Limb (tissue), 2 donors: ENCODE measurements at regions not wholly inside any gene's neighbourhood (a gene's known extent, or its start where the extent isn't known, plus 50 kb on each side); places are given as distances from the start of the nearest gene placed in this dataset.

Experiments used
- DNase-seq, 2 donors: peaks; one replicate each; pipeline ENCODE4 v3.0.0-alpha.2; 2016; ENCODE audit errors: extremely low spot score in 2 of 2

DNA sequence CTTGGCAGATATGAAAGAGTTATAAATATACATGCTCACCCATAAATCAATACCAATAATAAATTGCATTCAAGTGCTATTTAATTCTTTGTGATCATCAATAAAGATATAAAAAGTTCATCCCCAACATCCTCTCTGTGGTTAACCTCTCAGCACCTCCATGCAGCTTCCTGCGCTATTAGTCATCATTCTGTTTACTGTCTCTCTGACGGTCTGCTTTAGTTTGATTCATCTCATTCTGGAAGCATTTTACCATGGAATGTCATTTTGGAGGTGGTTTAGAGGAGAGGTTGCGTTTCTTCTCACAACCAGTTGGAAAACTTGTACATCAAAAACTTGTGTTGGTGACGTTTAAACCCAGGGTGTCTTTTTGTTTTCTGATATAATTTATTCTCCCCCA lies 486.6 kb downstream of the BRINP1 start:
- DNase-seq, result no peak

DNA sequence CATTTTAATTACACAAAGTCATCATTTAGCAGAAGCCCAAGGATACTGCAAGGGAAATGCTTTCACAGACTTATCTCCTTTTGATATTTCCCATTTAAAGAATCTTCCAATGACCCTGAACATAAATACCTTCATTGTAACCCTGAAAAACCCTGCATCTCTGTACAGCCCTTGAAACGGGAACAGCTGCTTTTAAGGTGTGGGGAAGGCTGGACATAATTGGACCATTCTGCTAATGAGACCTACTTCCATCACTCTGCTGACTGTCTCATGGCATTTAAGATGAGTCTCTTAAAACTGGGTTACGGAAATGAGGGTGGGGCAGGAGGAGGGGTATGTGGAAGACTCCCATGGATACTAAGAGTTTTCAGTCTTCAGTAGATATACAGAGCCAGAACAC lies 485.8 kb downstream of the BRINP1 start:
- no peak for DNase-seq

DNA sequence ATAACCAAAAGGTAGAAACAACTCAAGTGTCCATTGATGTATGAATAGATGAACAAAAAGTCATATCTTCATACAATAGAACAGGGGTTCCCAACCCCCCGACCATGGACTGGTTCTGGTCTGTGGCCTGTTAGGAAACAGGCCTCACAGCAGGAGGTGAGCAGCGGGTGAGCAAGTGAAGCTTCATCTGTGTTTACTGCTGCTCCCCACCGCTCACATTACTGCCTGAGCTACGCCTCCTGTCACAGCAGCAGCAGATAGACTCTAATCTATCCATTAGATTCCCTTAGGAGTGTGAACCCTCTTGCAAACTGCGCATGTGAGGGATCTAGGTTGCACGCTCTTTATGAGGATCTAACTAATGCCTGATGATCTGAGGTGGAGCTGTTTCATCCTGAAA lies 478.0 kb downstream of the BRINP1 start:
- DNase-seq, result no peak

DNA sequence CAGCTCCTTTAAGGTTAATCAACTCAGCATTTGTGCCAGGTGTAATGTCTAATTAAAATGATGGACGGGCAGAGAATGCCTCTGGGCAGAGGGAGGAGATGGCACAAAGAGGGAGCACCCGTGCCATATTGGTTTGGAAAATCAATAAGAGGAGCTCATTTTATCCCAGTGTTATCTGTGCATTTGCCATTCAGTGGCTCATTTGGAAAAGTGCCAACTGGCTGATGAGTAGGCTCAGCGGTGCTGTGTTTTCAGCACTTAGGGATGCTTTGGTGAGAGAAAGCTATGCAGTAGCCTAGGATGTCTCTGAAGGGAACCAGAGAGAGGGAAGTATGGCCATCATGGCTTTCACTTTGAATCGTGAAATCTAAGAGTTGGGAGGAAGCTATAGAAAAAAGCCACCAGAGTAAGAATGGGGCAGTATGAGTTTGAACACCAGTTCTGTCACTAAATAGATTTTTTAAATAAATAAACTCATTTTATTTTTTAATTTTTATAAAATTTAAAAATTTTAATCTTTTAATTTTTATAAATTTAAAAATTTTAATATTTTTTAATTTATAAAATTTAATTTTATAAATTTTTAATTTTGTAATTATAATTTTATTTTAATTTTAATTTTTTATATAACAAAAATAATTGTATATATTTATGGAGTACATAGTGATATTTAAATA lies 472.8 kb downstream of the BRINP1 start:
- peak in 1 of 2 donors; percentile 38 for DNase-seq

DNA sequence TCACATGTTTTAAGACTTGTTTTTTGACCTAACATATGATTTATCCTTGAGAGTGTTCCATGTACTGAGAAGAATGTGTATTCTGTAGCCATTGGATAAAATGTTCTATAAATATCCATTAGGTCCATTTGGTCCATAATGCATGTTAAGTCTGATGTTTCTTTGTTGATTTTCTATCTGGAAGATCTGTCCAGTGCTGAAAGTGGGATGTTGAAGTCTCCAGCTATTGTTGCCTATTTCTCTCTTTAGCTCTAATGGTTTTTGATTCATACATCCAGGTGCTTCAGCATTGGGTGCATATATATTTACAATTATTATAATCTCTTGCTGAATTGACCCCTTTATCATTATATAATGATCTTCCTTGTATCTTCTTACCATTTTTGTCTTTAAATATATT lies 451.1 kb downstream of the BRINP1 start:
- DNase-seq, result no peak

DNA sequence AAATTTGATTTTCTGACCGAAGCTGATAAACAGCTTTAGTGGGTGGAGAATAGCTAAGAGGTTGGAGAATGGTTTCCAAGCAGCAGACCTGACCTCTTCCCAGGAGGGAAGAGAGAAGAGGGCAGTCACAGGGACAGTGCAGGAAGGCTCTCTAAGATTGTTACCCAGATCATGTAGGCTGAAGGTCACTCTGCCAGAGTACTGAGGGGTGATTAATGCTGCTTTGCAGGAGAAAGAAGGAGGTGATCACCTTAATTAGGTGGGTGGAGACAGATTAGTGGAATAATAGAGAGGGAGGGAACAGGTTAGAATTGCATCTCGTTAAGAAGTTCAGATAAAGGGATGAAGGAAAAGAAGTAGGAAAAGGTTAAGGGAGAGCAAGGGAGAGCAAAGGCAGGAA lies 440.5 kb downstream of the BRINP1 start:
- no peak for DNase-seq

DNA sequence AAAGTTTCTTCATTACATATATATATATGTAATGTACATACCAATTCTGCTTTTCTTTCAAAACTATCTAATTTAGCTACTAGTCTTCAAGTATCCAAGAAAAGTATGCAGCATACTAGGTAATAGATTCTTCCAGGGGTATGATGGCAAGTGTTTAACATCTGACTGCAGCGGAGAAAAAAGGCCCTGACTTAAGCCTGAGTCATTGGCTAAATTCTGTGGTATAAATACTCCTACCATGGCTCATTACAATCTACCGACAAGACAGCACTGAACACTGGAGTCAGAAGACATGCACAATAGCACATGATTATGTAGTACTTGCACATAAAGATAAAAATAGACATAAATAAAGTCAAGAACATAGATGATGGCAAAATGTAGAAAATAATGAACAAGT lies 439.9 kb downstream of the BRINP1 start:
- DNase-seq, result no peak

DNA sequence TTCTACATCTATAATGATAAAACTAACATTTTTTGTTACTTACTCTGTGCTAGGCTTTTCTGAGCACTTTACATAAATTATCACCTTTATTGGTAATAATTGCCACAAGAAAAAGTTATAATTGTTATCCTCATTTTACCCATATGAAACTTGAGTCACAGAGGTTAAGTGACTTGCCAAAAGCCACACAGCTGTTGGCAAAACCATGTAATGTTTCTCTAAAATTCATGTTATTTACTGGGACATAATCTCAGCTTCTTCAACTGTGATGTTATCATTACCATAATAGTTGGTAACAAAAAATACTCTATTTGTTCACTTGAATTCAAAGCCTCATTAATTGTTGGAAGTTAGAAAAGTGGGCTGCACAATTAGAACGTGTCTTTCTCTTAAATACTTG lies 437.3 kb downstream of the BRINP1 start:
- no peak for DNase-seq

DNA sequence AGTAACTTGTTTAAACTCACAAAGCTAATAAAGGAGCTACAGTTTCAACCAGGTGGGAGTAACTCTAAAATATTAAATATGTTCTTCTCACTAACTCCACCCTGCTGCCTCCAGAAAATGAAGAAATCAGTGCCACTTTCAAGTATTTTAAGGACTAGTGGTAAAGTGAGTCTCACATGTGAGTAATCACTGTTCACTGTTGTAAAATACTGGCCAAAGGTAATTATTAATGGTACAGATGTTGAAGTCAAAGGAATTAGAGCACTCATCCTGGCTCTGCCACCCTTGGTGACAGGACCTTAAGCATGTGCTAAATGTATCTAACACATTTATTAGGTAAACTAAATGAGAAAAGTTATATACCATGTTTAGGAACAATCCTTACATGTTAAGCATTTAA lies 430.7 kb downstream of the BRINP1 start:
- DNase-seq, result no peak

DNA sequence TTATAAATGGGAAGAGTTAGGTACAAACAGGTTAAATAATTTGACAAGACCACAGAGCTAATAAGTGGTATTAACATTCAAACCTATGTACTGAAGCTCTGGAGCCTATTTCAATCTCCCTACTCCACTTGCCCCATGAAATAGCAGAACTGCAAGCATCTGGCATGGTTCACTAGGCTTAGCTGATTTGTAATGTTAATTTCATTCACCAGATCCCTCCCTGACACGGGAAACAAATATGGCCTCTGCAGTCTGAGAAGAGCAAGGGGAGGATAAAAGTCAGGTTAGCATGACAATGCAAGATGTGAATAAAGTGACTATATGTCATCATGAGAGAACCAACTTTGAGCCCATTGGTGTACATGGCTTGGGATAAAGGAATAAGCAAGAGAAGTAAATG lies 428.8 kb downstream of the BRINP1 start:
- no peak for DNase-seq

DNA sequence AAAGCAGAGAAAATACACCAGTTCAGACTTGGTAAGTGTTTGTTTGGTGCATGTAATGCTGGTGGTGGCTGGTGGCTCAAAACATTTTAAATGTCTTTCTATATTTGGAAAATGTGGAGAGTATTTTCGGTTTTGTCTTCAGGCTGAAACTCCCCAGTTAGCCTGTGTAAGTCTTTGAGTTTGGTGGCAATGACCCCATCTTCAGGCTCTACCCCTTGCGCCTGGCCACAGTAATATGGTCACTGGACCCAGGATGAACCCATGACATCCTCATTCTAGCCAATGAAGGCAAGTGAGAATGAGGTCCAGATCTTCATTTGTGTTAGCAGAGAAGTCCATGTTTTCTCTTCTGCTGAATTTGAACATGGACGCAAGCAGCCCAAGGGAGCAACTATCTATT lies 422.6 kb downstream of the BRINP1 start:
- no peak for DNase-seq

DNA sequence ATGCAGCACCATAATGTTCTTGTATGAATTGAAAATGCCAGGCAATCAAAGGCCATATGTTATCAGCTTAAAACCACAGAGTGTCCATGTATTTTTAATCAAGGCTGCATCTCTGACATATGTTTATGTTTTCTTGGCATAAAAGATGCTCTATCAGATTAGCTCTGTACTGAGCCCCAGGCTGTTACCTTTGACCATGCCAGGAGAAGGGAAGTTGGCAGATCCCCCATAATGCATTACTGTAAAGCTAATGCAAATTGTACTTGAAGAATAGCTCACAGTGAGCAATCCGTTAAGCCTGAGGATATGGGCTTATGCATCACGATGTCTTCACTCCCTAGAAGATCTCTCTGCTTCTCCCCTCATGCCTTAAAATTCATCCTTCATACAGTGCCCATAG lies 414.4 kb downstream of the BRINP1 start:
- DNase-seq, result no peak

DNA sequence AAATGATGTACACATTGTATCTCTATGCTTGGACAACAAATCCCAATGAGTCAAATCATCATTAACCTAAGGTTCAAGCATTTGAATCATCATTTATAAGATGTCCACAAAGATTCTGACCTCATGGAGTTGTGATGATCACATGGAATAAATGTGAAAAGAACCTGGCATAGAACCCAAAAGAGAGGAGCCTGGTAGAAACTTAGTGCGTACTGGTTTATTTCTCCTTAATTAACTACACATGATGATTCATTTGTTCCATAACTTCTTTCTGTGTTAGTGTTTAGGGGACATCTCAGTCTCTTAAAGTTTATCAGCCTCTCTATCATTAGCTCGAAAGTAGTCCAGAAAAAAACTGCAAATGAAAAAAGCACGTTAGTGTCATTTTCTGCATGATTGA lies 411.6 kb downstream of the BRINP1 start:
- no peak for DNase-seq

DNA sequence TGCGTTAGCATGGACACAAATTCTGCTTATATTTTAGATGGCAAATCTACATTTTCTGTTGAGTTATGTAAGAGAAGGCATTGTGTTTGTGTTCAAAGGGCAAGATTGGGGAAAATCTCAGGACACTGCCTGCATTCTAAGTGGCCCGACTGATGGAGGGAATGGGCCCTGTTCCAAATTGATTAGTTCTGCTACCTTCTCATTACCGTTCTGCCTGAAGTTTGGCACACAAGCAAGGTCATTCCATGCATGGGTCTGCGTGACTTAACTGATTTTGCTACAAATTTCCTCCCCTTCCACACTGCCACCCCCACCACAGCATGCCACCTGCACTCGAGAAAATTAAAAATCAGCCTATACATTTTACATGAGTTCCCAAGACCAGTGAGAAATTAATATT lies 409.9 kb downstream of the BRINP1 start:
- peak in 1 of 2 donors; percentile 28 for DNase-seq

DNA sequence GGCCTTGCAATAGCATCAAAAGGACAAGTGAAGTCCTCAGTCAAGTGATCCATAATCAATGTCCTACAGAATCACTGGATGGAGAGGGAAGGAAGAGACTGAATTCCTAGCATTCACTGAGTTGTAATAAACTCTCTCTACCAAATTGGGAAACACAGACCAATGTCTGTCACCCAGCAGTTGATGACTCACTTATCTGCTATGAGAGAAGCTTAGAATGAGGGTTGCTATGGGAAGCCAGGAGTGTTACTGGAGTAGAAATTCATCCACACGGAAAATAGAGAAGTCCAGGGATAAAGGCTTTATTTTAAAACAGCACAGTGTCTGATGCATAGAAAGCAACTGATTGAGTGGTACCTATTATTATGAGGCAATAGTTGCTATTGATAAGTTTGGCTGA lies 407.4 kb downstream of the BRINP1 start:
- DNase-seq, result no peak

DNA sequence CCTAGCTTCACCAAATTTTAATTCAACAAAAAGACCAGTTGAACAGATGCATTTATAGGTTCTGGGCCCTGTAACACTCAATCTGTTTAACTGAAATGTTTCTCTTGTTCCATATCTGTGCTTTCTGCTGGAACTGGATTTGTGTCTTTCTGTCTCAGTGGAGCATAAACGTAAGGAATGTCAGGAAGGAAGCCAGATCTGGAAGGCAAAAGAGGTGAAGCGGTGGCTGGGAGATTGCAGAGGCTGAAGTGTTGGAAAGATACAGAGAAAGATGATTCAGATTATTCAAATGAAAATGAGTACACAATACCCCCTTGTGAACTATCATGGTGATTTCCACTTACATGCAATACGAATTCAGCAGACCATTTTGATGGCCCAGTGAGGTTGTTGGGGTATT lies 406.8 kb downstream of the BRINP1 start:
- no peak for DNase-seq

DNA sequence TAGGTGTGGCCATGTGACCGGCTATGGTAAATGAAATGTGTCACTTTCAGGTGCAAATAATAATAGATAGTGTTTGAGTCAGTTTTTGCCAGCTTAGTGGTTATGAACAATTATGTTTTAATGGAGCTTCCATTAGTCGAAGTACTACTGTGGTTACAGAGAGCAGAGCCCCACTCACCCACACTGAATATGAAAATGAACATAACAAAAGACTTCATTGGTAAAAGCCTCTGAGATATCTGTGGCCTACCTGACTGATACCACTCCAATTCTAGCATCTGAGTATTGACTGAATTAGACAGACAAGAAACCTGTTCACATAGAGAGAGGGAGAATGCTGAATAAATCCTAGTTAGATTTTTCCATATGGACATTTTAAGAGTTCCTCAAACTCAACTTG lies 405.6 kb downstream of the BRINP1 start:
- DNase-seq, result no peak

DNA sequence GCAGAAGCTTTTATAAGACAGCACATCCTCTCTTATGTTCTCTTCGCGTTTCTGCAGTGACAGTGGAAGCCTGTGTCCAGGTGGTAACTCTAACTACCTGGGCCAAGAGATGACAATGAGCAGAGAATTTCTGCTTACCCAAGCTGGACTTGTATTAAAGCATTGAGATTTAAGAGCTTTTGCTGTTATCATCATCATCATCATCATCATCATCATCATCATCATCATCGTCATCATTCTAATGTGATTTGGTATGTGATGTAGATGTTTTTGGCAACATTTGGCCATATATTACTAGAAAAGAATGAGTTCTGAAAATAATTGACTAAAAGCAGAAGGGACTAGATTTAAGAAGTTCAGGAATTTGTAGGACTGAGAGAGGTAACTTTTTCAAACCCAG lies 401.3 kb downstream of the BRINP1 start:
- no peak for DNase-seq

DNA sequence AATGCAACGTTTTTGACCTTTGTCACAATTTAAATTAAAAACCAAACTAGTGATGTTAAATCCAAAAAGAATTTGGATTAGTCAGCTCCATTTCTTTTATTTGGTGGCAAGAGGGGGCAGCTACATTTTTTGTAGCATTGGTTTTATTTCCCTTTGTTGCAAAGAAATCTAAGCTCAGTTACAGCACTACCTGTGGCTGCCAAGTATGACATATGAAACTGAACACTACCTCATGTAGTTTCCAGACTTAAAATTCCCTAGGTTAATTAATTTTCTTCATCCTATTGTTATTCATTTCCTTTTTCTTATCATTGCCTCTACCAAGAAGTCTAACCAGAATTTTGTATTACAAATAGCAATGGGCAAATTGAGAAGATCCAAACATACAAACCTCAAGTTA lies 393.5 kb downstream of the BRINP1 start:
- no peak for DNase-seq

DNA sequence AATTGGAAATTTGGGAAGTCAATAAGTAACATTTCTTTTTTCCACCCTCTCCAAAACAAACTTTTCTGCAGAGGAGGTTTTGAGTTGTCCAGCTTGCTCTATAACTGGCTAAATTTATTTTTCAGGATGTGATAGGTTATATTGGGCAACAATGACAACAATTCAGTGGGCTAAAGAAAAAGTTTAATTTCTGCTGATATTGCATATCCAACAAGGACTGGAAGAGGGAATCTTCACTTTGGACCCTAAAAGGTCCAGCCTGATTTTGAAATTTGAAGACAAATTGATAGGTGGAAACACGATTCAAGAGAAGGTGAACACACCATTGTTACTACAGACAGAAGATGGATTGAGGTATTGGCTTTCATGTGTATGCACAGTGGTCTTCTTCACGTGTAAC lies 393.1 kb downstream of the BRINP1 start:
- DNase-seq, result no peak

DNA sequence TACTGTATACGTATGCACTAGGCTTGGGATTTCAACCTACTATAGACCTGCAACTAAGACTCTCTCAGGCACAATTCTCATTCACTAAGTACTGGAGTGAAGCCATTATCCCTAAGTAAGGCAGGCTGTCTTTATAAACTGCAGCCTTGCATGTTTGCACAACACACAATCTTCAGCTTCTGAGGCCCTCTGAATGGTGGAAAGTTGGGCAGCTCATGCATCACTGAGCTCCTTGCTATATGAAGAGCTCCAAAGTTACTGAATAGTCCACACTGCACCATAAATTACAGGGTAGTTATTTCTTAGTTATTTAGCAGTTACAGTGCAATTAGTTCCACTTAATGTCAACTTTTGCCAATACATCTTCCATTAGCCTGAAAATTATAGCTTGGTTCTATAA lies 384.6 kb downstream of the BRINP1 start:
- no peak for DNase-seq

DNA sequence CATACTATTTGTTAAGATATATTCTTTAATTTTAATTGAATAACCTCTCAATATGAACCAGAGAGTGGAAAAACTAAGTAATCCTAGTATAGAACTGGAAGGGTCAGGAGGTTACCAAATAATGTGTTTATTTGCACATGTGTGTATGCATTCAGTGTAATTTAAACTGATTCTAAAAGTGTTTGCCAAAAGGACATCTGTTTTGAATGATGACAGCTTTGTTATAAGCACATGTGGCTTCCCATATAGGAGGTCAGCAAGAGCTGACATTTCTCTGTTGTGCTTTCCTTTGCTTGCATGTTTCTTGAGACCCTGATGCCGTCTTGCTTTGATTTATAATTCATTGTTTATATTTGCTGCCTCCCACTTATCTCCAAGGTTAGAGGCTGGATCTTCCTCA lies 383.4 kb downstream of the BRINP1 start:
- peak in 1 of 2 donors; percentile 78 for DNase-seq

DNA sequence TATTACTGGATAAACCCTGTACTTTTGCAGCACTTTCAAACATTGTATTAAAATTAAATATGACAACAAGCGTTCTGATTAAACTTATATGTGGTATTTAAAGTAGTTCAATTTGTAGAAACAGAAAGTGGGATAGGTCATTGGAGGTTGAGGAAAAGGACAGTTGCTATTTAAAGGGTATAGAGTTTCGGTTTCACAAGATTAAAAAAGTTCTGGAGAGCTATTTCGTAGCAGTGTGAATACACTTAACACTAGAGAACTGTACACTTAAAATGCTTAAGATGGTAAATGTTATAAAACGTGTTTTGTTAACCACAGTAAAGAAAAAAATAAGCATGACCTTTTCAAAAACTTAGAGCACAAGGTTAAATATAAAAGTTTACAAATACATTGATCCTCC lies 382.1 kb downstream of the BRINP1 start:
- DNase-seq, result no peak

DNA sequence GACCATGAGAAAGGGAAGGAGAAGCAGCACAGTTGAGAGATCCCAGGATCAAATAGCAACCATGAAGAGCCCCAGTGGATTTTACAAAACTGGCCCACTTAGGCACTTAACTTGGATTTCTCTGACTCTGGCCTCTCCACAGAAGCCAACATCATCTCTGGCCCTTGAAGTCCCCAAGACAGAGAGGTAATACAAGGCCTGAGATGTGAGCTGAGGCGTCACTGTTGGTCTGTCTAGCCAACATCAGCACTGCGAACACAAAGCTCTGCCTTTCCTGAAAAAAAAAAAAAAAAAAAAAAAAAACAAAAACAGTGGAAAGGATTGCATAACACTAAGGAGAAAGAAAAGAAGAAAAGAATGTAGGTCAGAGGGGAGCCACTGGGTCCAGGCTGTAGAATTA lies 378.3 kb downstream of the BRINP1 start:
- no peak for DNase-seq
